Activated B cell treated with CpG ODN at 0.5 μM for 24 hours (primary cell): ENCODE measurements at regions not wholly inside any gene's neighbourhood (a gene's known extent, or its start where the extent isn't known, plus 50 kb on each side); places are given as distances from the start of the nearest gene placed in this dataset.

Experiments
- ATAC-seq: fragments of 200-7000 bp; cut with Tn5 transposase; one replicate; pipeline ENCODE4 v1.10.0; 2021; ENCODE audit warnings: low read depth, mild to moderate bottlenecking, moderate library complexity
- CTCF ChIA-PET: fragments of 350-600 bp; sonication (Branson Sonifier 250); formaldehyde crosslinking; loops from one replicate; lab custom pipeline; 2021; ENCODE audit warnings: antibody characterized with exemption; lab: Charles Lee
- POLR2A ChIA-PET: fragments of 350-600 bp; sonication (Branson Sonifier 250); formaldehyde crosslinking; loops from one replicate; lab custom pipeline; 2021; ENCODE audit warnings: antibody characterized with exemption; lab: Charles Lee
- DNase-seq: peaks from one replicate; pipeline ENCODE4 v3.0.0; 2022
- H3K27ac Mint-ChIP-seq: one replicate; pipeline ENCODE4 v1.8.0; 2020; ENCODE audit warnings: mixed read lengths
- H3K27me3 Mint-ChIP-seq: one replicate; pipeline ENCODE4 v1.8.0; 2021; ENCODE audit warnings: mixed read lengths
- H3K36me3 Mint-ChIP-seq: one replicate; pipeline ENCODE4 v1.8.0; 2021; ENCODE audit warnings: low read depth, mixed read lengths
- H3K4me1 Mint-ChIP-seq: one replicate; pipeline ENCODE4 v1.8.0; 2021; ENCODE audit warnings: mixed read lengths
- H3K4me3 Mint-ChIP-seq: one replicate; pipeline ENCODE4 v1.8.0; 2020; ENCODE audit warnings: mild to moderate bottlenecking, mixed read lengths
- H3K9me3 Mint-ChIP-seq: one replicate; pipeline ENCODE4 v1.8.0; 2020; ENCODE audit warnings: mixed read lengths
- CTCF ChIP-seq: fragments of 200-600 bp; IDR thresholded peaks from one replicate; pipeline ENCODE4 v1.8.0; 2022; ENCODE audit warnings: antibody characterized with exemption, mild to moderate bottlenecking
- intact Hi-C: fragments of 100-400 bp; cut with micrococcal nuclease; formaldehyde crosslinking; loops from one replicate; pipeline ENCODE4 v1.15.1; 2024

DNA sequence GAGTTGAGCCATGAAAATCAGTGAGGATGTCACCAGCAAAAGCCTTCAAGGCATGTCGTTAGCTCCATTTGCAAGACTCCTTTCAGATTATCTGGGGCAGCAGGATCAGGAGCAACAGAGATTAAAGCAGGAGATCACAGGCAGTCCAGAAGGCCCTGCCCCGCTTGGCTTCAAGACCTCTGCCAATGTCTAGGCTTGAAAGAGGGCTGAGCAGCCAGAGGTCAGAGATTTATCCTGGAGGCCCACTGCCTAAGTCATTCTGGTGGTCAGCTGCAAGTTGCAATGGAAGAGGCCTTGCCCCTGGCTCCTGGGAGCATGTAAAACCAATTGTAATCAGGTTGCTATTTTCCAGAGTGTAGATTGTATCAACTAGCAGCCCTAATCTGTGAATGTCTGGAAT lies 416.5 kb downstream of the BCL11A start:
- DNase-seq (no peak), ATAC-seq (no peak)
- Mint-ChIP-seq H3K9me3 (no peaks in the 10 kb centered on the region), H3K27ac (no peak overlapping the region), H3K36me3 (no peaks in the 10 kb centered on the region), H3K4me1 (no peaks in the 10 kb centered on the region), H3K4me3 (no peak overlapping the region), H3K27me3 (no peaks in the 10 kb centered on the region)
- TF ChIP-seq CTCF = no peak
- CTCF ChIA-PET = no interaction called here
- POLR2A ChIA-PET = no interaction called here
- intact Hi-C loops = no loop called here

DNA sequence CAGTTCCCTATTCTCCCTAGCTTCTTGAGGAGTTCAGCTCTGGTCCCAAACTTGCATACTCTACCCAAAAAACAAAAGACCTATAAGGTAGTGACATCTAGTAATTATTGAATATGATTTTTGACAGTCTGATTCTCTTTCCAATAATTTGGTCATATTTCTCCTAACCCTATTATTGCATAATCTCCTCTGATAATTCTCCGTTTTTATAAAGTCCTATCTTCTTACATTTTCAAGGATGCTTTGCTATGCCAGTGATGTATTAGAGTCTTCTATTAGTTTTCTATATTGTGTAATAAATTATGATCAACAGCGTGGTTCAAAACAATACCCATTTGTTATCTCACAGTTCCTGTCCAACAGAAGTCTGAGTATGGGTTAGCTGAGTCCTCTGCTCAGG lies 426.3 kb downstream of the BCL11A start:
- TF ChIP-seq CTCF = no peak
- no peaks in the 10 kb centered on the region for H3K4me1 Mint-ChIP-seq
- POLR2A ChIA-PET = interaction anchor here (0.6 kb wide), 1 partner anchor 140 kb away, joined by 4 read pairs; no protein-coding TSS in a partner anchor
- H3K9me3 Mint-ChIP-seq = peaks cover 8% of the 10 kb centered on the region
- no peaks in the 10 kb centered on the region for H3K36me3 Mint-ChIP-seq
- H3K4me3 Mint-ChIP-seq = no peak overlapping the region
- H3K27ac Mint-ChIP-seq = no peak overlapping the region
- ATAC-seq (no peak), DNase-seq (no peak)
- CTCF ChIA-PET = no interaction called here
- H3K27me3 Mint-ChIP-seq = no peaks in the 10 kb centered on the region
- intact Hi-C loops = no loop called here

DNA sequence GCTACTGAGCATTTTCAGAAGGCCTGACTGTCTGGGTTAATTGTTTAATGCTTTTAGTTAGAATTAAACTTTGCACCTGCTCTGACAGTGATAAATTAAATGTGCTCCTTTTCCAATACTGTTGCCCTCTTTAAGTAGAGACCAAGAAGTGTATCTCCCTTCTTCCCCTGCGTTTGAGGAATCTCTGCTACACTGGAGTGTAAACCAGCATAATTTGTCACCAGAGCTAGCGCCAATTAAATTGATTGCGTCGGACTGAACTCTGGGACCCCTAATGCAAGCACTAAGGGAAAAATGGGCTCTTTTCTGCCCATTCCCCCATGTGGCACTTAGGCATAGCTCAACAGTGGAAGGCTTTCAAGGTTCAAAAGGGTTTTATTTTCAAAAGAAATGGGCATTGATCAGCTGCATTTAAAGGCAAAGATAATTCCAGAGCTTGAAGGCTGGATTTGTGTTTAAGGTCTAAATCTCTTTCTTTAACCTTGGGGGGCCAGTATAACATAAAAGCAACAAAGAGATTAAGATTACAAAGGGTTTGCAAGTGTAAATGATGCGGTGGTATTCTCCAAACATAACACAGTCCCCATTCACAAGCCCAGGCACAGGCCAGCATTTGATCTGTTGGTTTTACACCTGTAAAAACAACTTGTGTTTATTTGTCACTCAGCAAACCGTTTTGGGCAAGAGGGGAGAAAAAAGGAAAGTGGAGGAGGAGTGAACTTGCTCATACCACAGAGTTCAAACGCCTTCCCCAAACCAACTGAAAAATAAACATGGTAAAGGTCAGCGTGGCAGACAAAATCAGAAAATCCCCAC lies 427.6 kb downstream of the BCL11A start:
- DNase-seq (no peak), ATAC-seq (no peak)
- no peaks in the 10 kb centered on the region for H3K4me1 Mint-ChIP-seq
- no peaks in the 10 kb centered on the region for H3K36me3 Mint-ChIP-seq
- ChIA-PET CTCF (no interaction called here), POLR2A (no interaction called here)
- no peak for TF ChIP-seq CTCF
- no peak overlapping the region for H3K4me3 Mint-ChIP-seq
- peaks cover 8% of the 10 kb centered on the region for H3K9me3 Mint-ChIP-seq
- H3K27me3 Mint-ChIP-seq = no peaks in the 10 kb centered on the region
- no peak overlapping the region for H3K27ac Mint-ChIP-seq
- intact Hi-C loops = no loop called here

- Mint-ChIP-seq H3K27me3 (no peaks in the 10 kb centered on the region), H3K36me3 (no peaks in the 10 kb centered on the region), H3K4me3 (no peak overlapping the region), H3K9me3 (peaks cover 19% of the 10 kb centered on the region), H3K27ac (no peak overlapping the region), H3K4me1 (peaks cover 3% of the 10 kb centered on the region)
- no peak for TF ChIP-seq CTCF
- no peak for DNase-seq
- intact Hi-C loops = no loop called here
- ATAC-seq = no peak
- POLR2A ChIA-PET = no interaction called here
- CTCF ChIA-PET = no interaction called here
Measured at GRCh38 chr2:60119778-60120177, 433.7 kb downstream of the BCL11A start.

DNA sequence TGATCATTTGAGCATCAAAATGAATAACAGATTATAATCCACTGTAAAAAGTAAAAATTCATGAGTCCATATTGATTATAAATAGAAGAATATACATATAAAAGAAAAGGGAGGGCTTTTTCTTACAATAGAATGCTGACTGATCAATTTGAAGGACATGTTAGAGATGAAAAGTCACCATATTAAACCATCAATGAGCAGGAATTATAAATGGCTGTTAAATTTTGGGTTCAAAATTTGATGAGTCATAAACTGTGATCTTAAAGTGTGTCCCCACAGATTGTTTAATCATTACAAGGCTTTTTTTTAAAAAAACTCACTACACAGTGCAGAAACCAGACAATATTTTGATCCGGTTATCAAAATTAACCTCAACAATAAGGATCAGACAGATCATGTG lies 434.5 kb downstream of the BCL11A start:
- Mint-ChIP-seq H3K27me3 (no peaks in the 10 kb centered on the region), H3K36me3 (no peaks in the 10 kb centered on the region), H3K27ac (no peak overlapping the region), H3K4me1 (peaks cover 3% of the 10 kb centered on the region), H3K4me3 (no peak overlapping the region), H3K9me3 (peaks cover 19% of the 10 kb centered on the region)
- TF ChIP-seq CTCF = no peak
- DNase-seq = no peak
- CTCF ChIA-PET = no interaction called here
- intact Hi-C loops = no loop called here
- no peak for ATAC-seq
- POLR2A ChIA-PET = no interaction called here
